Middle frontal gyrus (tissue), 1 donor: ENCODE measurements at regions not wholly inside any gene's neighbourhood (a gene's known extent, or its start where the extent isn't known, plus 50 kb on each side); places are given as distances from the start of the nearest gene placed in this dataset.

Experiments
- DNase-seq: peaks from one replicate; pipeline ENCODE4 v3.0.0-alpha.2; 2015; ENCODE audit warnings: low spot score; ENCODE audit errors: extremely low spot score

DNA sequence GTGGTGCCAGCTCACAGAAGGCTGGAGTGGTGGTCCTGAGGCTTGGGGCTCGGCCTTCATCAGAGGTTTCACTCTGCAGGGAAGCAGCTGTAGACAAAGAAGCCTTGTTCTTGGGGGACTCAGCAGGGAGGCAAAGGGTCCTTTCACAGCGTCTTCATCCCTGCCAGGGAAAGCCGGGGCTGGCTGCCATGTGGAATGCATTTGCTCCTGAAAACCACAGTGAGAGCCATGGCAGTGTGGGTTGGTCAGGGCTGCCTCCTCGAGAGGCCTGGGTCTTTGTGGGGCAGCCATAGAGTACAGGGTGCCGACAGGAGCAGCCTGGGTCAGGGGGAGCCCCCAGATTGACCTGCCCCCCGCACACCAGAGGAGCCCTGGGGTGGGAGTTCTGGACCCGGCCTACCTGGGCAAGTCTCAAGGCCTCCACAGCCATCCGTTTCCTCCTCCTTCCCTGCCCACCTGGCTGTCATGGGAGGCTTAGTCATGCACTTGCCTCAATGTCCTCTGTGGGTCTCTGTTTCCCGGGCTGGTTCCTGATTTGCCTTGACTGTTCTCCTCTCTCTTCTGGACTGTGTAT is 144.0 kb downstream of the CDC5L start:
- no peak for DNase-seq

DNA sequence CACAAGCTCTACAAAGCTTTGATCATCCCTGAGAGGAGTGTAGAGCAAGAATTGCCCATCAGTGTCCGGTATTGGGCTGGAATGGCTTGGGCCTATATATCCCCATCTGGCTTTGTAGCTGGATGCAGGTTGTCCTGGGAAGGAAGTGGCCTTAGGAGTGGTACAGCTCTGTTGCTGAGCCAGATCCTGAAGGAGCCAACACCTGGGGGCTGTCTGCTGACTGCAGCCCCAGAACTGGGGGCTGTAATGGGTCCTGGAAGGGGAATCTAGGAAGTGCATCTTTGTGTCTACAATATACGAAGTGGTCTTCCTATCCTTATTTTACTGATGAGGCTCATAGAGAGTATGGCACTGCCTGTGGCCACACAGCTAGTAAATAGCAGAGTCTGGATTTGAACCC is 145.9 kb downstream of the CDC5L start:
- no peak for DNase-seq

DNA sequence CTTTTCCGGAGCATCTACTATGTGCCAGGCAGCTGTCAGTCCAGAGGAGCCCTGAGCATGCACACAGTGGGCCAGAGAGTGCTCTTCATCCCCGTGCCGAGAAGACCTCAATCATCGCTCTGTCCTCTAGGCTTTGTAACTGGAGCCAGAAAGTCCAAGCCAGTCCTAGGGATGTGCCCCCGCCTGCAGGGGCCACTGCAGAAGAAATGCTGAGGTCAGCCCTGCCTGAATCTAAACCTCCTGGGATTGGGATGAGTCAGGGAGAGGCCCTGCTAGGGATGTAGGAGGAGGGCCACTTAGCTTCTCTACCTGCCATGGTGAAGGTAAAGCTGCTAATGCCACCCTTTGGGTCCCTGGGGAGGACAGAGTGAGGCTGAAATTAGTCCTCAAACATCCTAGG is 146.8 kb downstream of the CDC5L start:
- no peak for DNase-seq

DNA sequence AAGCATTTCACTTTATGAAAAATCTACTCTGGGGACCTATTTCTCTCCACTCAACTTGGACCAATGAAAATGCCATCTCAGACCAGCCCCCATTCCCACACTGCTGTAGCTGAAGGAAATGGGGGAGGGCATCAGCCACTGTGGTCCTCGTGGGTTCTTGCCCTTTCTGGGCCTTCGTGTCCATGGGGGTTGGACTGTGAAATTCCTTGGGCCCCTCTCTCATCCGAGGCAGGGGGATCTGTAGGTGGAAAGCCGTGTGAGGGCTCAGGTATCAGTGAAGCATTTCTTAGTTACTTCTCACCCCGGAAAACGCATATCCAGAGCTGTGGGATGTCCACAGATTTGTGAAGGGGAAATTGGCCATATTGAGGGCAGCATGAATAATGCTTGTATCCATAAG is 147.9 kb downstream of the CDC5L start:
- DNase-seq = no peak

DNA sequence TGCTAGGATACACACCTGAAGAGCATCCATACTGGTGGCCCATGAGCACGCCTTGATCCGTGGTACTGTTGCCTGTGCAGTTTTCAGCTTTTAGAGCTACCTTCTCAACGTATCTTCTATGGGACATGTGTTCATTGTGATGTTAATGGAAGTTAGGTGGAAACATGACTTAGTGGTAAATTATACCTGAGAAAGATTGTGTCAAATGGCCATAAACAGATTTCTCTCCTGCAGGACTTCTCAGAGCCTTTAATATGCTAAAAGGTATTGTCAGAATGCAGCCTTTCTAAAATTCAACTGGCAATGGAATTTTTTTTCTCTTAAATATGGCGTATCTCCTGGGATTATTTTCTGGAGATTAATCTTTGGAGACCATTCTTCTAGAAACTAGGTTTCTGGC is 148.5 kb downstream of the CDC5L start:
- DNase-seq = no peak

DNA sequence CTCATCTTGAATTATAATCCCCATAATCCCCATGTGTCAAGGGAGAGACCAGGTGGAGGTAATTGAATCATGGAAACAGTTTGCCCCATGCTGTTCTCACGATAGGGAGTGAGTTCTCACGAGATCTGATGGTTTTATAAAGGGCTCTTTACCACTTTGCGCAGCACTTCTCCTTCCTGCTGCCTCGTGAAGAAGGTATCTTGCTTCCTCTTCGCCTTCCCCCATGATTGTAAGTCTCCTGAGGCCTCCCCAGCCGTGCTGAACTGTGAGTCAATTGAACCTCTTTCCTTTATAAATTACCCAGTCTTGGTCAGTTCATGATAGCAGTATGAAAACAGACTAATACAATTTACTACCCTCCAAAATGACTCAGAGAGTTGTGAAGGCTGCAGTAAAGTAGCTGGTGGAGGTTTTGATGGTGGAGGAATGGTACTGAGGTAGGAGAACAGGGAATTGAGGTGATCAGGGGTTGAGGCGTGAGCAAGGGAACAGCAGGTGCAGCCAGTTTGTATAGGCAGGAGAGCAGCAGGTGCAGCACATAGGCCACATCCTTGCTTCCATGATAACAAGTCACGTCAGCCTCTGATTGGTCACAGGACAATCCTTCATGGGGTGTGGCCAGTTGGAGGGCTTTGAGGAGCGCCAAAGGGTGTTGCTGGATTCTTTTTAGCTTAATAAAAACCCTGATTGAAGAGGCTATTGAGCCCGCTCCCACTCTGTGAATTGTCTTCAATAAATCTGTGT is 150.0 kb downstream of the CDC5L start:
- DNase-seq = no peak

DNA sequence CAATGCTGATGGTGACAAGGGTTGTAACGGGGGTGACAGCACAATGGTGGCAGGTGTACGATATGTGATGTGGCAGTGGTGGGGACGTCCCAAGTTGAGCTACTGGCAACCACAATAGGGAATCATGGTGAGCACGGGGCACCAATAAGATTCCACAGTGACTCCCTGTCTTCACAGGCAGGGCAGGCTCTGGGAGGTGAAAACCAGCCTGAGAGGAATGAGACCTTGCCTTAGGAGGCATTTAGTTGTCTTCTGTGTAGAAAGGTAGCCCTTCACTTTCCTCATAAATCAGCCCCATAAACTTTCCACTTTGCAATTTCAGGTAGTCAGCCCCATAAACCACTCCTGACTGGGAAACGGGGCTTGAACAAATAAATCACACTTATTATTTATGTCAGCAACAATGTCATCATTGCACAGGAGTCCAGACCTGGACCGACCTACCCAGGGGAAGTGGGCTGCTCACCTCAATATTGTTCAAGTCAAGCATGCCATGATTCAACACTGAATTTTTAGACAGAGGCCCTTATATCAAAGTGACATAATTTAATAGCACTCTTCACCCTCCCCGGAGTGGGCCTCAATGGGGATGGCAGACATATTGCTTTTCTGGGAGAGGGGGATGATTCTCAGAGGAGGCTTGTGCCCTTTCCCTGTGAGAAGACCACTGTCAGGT is 150.8 kb downstream of the CDC5L start:
- DNase-seq = no peak

DNA sequence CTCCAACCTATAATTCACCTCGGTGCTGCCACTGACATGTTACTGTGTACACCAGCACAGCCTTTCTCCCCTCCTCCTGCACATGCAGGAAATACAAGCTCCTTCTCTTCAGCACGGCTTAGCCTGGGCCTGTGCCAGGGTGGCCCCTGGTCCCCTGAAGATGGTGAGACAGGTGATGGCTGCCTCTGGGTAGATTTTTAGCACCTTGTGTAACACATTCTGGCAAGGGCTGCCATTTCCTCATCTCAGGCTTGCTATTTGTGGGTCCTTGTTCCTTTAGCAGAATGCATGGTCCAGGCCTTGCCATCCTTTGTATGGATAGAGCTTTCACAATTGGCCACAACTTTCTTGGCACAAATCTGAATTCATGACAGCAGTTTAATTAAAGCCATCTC is 151.3 kb downstream of the CDC5L start:
- DNase-seq = no peak

DNA sequence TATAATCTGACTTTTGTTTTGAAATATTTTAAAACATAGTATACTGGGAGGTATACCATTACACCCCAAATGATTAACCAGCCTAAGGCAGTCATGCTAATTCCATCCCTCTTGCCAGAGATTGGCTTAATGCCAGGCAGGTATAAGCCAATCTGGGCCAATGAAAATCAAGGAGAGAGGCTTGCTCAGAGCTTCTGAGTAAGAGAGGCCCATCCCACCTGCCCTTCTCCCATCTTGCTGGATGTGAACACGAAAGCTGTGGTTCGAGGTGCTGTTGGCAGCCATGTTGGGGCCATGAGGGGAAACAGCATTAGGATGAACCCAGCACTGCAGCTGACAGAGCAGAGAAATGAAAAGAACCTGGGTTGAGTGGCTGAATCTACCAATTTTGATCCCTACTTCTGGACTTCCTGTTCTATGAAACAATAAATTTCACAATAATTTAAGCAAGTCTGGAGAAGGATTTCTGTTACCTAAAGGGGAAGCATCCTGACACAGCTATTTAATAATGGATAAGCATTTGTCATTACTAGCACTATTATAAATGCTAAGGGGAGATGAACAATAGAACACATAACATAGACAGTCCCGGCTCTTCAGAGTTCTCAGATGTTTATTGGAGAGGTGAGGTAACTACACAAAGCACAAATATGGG is 152.3 kb downstream of the CDC5L start:
- no peak for DNase-seq

DNA sequence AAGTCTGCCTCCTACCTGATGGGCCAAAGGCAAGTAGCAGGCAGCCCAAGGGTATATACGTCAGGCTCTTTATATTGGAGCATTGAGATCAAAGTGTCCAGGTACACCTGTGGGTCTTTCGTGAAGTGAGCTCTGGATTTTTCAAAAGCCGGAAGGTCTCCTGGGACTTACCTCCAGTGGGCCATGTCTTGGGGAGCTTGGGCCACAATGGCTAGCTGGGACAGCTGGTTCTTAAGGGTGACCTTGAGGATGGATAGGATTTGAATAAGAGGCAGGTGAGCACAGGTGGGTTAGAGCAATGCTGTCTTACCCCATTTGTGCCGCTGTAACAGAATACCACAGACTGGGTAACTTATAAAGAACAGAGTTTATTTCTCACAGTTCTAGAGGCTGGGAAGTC is 153.4 kb downstream of the CDC5L start:
- no peak for DNase-seq

DNA sequence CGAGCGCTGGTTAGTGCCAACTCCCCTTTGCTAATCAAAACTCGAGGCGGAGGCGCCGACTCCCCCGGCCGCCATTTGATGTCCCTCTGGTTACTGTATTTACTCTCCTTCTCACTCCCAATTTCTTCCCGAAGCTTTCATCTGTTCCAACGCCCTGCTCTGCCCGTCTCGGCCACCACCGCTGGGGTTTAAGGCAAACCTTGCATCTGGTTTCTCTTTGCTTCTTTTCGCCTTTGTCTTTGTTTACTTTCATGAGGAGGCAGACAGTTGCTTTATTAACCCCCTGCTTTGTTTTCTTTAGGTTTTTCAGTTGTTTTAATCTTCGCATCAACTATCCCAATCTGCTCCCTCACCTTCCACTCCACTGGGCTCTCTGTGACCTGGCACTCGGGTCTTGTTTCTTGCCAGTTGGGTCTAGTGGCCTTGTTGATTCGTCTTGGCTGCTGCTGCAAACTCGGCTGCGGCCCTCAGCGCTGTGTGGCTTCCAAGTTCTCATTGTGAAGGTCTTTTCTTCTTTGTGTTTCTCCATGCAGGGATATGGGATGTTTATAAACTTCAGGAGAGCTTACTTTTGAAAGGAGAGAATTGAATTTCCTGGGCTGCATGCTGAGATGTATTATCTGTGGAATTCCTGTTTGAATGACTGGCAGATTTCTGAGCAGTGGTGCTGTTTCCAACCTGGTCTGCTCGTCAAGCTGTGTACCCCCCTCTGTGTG is 155.1 kb downstream of the CDC5L start:
- no peak for DNase-seq

DNA sequence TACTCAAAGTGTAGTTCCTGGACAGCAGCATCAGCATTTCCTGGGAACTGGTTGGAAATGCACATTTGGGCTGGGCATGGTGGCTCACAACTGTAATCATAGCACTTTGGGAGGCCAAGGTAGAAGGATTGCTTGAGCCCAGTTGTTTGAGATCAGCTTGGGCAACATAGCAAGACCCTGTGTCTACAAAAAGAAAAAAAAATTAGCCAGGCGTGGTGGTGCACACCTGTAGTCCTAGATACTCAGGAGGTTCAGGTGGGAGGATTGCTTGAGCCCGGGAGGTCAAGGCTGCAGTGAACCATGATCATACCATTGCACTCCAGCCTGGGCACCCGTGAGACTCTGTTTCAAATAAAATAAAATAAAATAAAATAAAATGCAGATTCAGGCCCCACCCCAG is 156.2 kb downstream of the CDC5L start:
- no peak for DNase-seq

DNA sequence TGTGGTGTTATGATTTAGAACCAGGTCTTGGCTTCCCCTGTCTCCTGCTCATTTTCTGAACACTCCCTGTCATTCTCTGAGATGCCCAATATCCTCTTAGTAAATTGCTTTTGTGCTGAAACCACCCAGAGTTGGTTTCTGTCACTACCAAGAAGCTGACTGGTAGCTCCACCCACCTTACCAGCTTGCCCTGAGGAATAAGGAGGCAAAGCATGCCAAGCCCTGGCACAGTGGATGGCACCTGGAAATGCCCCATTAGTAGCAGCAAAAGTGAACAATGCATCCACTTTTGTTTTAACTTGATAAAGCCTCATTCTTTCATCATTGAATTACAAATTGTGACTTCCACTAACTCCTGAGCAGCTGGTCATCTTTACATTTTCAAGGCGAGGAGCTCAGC is 157.7 kb downstream of the CDC5L start:
- no peak for DNase-seq

DNA sequence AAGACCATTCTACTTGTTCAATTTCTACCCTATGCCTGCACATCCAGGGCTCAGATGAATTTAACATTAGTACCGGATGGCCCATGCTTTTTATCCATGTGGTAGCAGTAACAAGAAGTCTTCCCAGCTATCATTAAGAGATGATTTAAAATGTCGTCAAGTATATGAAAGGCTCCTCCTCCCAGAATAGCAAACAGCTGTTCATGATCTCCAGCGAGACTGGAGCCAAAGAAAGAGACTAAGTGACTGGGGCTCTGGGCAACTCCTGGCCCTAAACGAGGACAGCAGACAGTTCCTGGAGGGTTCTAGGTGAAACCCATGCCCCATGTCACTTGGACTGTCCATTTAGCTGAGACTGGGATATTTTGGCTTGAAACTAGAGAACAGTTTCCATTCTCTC is 160.8 kb downstream of the CDC5L start:
- no peak for DNase-seq

DNA sequence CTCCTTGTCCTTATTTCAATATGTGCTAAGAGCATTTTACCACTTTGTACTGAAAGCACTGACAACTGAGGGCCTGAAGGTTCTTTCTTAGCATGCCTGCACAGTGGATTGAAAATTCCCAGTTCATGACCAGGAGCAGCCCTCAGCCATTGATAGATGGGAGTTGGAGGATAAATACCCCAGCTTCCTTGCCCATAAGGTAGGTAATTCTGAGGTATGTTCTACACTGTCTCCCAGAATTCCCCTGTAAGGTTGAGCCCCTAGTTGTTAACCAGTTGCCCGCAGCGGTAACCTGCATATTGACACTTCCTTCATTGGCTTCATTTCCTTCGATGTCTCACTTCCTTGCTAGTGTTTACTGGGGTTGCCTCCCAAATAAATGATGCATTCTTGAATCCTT is 162.0 kb downstream of the CDC5L start:
- DNase-seq = no peak

DNA sequence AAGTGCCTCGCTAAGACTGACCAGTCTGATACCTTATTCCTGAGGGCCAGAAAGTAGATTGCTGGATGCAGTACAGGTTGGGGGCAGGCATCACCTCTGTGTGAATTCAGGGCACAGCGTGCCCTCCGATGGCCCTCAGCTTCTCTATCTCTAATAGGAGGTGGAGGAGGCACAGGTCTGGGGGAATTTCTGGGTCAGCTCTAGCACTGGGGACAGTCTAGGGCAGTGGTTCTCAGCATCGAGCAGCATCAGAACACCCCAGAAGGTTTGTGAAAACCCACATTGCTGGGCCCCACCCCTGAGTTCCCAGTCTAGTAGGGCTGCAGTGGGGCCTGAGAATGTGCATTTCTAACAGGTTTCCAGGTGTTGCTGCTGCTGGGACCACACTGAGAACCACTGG is 166.7 kb downstream of the CDC5L start:
- no peak for DNase-seq

DNA sequence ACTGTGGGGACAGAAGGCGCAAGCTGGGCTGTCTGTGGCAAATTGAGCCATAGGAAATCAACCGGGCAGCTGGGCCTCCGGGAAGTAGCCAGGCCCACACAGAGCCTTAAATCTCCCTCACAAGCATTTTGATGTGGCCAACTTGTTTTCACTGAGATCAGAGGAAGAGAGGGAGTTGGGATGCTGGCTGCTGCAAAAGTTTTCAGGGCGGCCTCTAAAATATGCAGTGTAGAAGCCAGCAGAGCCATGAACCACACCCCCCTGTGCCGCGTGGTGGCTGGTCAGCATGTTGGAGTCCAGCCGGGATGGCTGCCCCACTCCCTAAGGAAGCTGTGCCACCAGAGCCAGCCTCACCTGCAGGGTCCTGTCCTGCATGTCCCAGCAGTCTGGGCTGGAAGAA is 167.4 kb downstream of the CDC5L start:
- no peak for DNase-seq

DNA sequence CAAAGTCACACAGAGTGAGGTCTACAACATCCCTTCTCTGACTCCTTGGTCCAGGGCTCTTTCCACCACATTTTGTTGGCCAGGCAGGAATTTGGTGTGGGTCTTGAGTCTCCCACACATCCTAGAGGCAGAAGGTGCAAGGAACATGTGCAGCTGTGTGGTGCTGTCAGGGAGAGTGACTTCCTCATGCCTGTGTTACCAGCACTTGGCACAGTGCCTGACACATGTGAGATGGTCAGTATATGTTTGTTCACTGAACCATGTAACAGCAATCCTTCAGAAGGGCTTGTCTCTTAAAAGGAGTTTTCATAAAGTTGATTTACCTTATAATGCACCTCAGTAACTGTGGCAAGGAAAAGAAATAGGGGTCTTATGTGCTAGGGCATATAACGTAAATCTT is 168.5 kb downstream of the CDC5L start:
- no peak for DNase-seq

DNA sequence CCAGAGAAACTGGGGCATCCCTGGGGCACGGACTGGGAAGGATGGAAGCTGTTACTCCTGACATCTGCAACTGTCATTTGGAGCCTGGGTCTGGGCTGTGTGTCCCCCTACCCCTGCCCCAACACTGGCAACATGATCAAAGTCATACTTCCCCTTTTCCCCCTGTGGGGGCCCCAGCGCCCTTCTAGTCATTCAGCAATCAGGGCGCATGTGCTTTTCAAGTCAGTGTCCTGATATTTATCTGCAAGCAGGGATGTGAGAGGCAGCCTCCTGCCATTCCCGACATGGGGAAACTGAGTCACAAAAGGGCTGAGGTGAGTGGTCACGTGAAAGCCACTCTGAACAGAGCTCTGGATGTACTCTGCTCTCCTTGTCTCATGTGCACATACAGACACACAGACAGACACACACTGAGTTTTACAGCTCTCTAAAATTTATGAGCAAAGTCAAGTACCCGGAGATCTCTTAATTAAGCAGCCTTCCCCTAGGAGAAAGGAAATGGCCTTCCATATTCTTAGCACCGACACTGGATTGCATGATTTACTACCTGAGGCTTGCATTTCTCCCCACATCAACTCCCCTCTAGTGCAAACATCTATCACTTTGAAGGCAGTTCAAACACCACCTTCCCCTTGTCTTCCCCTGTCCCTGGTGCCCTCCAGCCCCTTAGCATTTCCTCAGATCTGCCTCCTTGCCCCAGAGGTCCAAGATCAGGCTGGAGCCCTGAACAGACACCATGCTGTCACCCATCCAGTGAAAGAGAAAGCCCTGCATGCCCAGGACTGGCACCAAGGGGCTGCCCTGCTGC is 170.7 kb downstream of the CDC5L start:
- DNase-seq = no peak

DNA sequence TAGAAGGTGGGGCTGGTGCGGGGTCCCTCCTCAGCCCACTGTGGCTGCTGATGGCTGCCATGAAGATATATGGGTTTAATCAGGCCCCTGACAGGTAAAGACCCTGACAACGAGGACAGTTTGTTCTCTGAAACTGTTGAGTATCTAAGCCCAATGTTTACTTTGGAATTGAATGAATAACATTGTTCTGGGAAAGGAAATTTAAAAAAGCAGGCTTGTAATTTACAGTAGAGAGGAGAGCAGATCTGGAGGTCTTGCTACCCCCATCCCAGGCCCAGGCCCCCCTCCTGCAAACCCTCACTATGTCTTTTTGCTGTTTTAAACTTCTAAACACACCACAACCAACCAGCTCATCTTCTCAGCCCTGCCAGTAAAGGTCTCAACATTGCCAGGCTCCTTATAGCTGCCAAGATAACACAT is 171.3 kb downstream of the CDC5L start:
- DNase-seq = no peak
